B cell (primary cell): ENCODE measurements at regions not wholly inside any gene's neighbourhood (a gene's known extent, or its start where the extent isn't known, plus 50 kb on each side); places are given as distances from the start of the nearest gene placed in this dataset.
"Not testable (repeated sequence)": the region's sequence is repeated elsewhere in the genome, so short reads cannot be mapped to it uniquely, and the experiment has no call there.

Experiments used
- ATAC-seq: fragments of 200-7000 bp; cut with Tn5 transposase; one replicate; pipeline ENCODE4 v1.10.0; 2021; ENCODE audit warnings: low read depth, mild to moderate bottlenecking, moderate number of reproducible peaks, moderate library complexity
- CTCF ChIA-PET: fragments of 350-600 bp; sonication (Branson Sonifier 250); formaldehyde crosslinking; loops from one replicate; lab custom pipeline; 2021; ENCODE audit warnings: antibody characterized with exemption, inconsistent platforms; lab: Charles Lee
- POLR2A ChIA-PET: fragments of 350-600 bp; sonication (Branson Sonifier 250); formaldehyde crosslinking; loops from one replicate; lab custom pipeline; 2021; ENCODE audit warnings: antibody characterized with exemption; lab: Charles Lee
- DNase-seq: peaks from one replicate; pipeline ENCODE4 v3.0.0; 2013
- H2AFZ ChIP-seq: 2 replicates; pipeline ENCODE4 v1.6.1; 2012; ENCODE audit warnings: mild to moderate bottlenecking, low read depth, low read length; ENCODE audit not compliant: insufficient read depth, poor library complexity, severe bottlenecking
- H3K27ac ChIP-seq, 2 donors: 1 replicate in 1 of 2; 2 replicates in 1 of 2; pipeline ENCODE4 v1.5.1; 2012 to 2013; ENCODE audit warnings: low read length in 2 of 2, mild to moderate bottlenecking in 2 of 2, moderate library complexity in 1 of 2
- H3K27me3 ChIP-seq, 4 experiments: fragments of 200-600 bp in 1 of 4; sonication (generic) in 1 of 4; replicated peaks in 1 of 4; 1 replicate in 2 of 4; 2 replicates in 2 of 4; pipeline versions ENCODE4 v1.6.1 to v1.7.0; 2013 to 2016; ENCODE audit warnings: low read length in 3 of 4, mild to moderate bottlenecking in 2 of 4, mixed read lengths in 1 of 4, moderate library complexity in 1 of 4; ENCODE audit not compliant: insufficient read depth in 4 of 4, control insufficient read depth in 3 of 4; ENCODE audit errors: control extremely low read depth in 1 of 4
- H3K36me3 ChIP-seq, 2 experiments: replicated peaks in 1 of 2; 1 replicate in 1 of 2; 2 replicates in 1 of 2; pipeline versions ENCODE4 v1.6.1 to v1.7.1; 2013; ENCODE audit warnings: low read length in 1 of 2; ENCODE audit not compliant: insufficient read depth in 2 of 2, control insufficient read depth in 1 of 2; ENCODE audit errors: control extremely low read depth in 1 of 2, extremely low read depth in 1 of 2
- H3K4me1 ChIP-seq, 2 donors: fragments of 200-600 bp in 1 of 2; sonication (generic) in 1 of 2; 1 replicate in 1 of 2; 2 replicates in 1 of 2; pipeline versions ENCODE4 v1.5.1 to v1.6.1; 2013 to 2017; ENCODE audit warnings: low read length in 2 of 2; ENCODE audit not compliant: control insufficient read depth in 2 of 2, insufficient read depth in 2 of 2
- H3K4me2 ChIP-seq: replicated peaks from 2 replicates; pipeline ENCODE3; 2012; ENCODE audit warnings: mild to moderate bottlenecking, low read depth, low read length; ENCODE audit not compliant: poor library complexity, severe bottlenecking
- H3K4me3 ChIP-seq, 5 experiments: fragments of 200-600 bp in 1 of 5; sonication (generic) in 1 of 5; 1 replicate in 3 of 5; 2 replicates in 2 of 5; pipeline versions ENCODE4 v1.5.1 to v1.7.0; 2011 to 2016; ENCODE audit warnings: low read length in 4 of 5, mild to moderate bottlenecking in 4 of 5, low read depth in 2 of 5, control low read depth in 1 of 5, moderate library complexity in 1 of 5; ENCODE audit not compliant: insufficient read depth in 1 of 5; ENCODE audit errors: control extremely low read depth in 1 of 5, extremely low read depth in 1 of 5
- H3K79me2 ChIP-seq: fragments of 200-600 bp; sonication (generic); one replicate; pipeline ENCODE4 v1.6.0; 2016; ENCODE audit warnings: low read length; ENCODE audit not compliant: control insufficient read depth, insufficient read depth
- H3K9ac ChIP-seq: fragments of 200-600 bp; sonication (generic); 2 replicates; pipeline ENCODE4 v1.6.1; 2017; ENCODE audit warnings: mild to moderate bottlenecking, low read length, moderate library complexity
- H3K9me3 ChIP-seq, 3 donors: one replicate each; pipeline versions ENCODE4 v1.6.1 to v1.7.1; 2013; ENCODE audit warnings: low read length in 2 of 3; ENCODE audit not compliant: control insufficient read depth in 2 of 3, insufficient read depth in 1 of 3; ENCODE audit errors: control extremely low read depth in 1 of 3
- H4K20me1 ChIP-seq: 2 replicates; pipeline ENCODE4 v1.6.0; 2012; ENCODE audit warnings: mild to moderate bottlenecking, low read length; ENCODE audit not compliant: insufficient read depth, control insufficient read depth, poor library complexity, severe bottlenecking
- H3K27ac Mint-ChIP-seq: one replicate; pipeline ENCODE4 v1.8.0; 2021; ENCODE audit warnings: mixed read lengths
- H3K27me3 Mint-ChIP-seq: one replicate; pipeline ENCODE4 v1.8.0; 2021; ENCODE audit warnings: mixed read lengths
- H3K4me1 Mint-ChIP-seq: one replicate; pipeline ENCODE4 v1.8.0; 2021; ENCODE audit warnings: mixed read lengths
- H3K4me3 Mint-ChIP-seq: one replicate; pipeline ENCODE4 v1.8.0; 2021; ENCODE audit warnings: mixed read lengths
- H3K9me3 Mint-ChIP-seq: one replicate; pipeline ENCODE4 v1.8.0; 2022; ENCODE audit warnings: mixed read lengths; ENCODE audit not compliant: insufficient read depth
- EZH2 ChIP-seq: IDR thresholded peaks from 2 replicates; pipeline ENCODE4 v1.6.1; 2012; ENCODE audit warnings: borderline replicate concordance, low read depth, mild to moderate bottlenecking, moderate library complexity, low read length; ENCODE audit not compliant: insufficient read depth, poor library complexity, severe bottlenecking
- WGBS: methylation state at CpG from one replicate; pipeline ENCODE4 v1.1.5; 2013; ENCODE audit warnings: missing lambda C conversion rate; ENCODE audit not compliant: insufficient coverage; 5-methylcytosine and 5-hydroxymethylcytosine counted together
- intact Hi-C: fragments of 100-400 bp; cut with micrococcal nuclease; formaldehyde crosslinking; loops from one replicate; pipeline ENCODE4 v1.10.0; 2022
- TF ChIP-seq, protein P1 (sequence below): fragments of 200-600 bp; IDR thresholded peaks from one replicate; pipeline ENCODE4 v1.8.0; 2022; ENCODE audit warnings: antibody characterized with exemption, mild to moderate bottlenecking

DNA sequence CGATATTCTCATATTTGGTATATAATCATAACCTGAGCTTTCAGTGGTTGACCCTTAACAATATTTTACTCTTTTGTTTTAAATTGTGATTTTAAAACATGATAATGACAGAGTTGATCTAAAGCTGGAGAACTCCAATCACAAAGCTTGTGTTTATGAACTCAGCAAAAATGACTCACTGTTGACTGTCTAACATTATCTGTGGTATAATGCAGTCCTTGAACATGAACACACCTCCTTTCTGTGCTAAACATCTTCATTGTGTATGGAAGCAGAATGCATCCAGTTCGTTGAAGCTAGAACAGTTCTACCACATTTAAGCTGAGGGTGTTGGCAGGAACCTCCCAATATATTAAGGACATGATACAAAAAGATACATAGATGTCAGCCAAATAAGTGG, 1030.2 kb upstream of the SEMA6A start:
- no peak for DNase-seq
- H3K9me3 Mint-ChIP-seq: peaks cover under 1% of the 10 kb centered on the region
- H3K27ac Mint-ChIP-seq: no peak overlapping the region
- POLR2A ChIA-PET: no interaction called here
- H3K9ac ChIP-seq: no peak overlapping the region
- H3K4me1 Mint-ChIP-seq: no peaks in the 10 kb centered on the region
- H3K4me1 ChIP-seq: no peaks in the 10 kb centered on the region
- no peaks in the 10 kb centered on the region for H3K36me3 ChIP-seq
- H3K79me2 ChIP-seq: no peaks in the 10 kb centered on the region
- no peaks in the 10 kb centered on the region for H3K27me3 ChIP-seq
- no peaks in the 10 kb centered on the region for H3K27me3 Mint-ChIP-seq
- no peak overlapping the region for H3K4me2 ChIP-seq
- no CpG with 5 or more reads among the region's 2 CpGs for WGBS
- TF ChIP-seq, protein P1, sequence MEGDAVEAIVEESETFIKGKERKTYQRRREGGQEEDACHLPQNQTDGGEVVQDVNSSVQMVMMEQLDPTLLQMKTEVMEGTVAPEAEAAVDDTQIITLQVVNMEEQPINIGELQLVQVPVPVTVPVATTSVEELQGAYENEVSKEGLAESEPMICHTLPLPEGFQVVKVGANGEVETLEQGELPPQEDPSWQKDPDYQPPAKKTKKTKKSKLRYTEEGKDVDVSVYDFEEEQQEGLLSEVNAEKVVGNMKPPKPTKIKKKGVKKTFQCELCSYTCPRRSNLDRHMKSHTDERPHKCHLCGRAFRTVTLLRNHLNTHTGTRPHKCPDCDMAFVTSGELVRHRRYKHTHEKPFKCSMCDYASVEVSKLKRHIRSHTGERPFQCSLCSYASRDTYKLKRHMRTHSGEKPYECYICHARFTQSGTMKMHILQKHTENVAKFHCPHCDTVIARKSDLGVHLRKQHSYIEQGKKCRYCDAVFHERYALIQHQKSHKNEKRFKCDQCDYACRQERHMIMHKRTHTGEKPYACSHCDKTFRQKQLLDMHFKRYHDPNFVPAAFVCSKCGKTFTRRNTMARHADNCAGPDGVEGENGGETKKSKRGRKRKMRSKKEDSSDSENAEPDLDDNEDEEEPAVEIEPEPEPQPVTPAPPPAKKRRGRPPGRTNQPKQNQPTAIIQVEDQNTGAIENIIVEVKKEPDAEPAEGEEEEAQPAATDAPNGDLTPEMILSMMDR: no peak
- no peak for TF ChIP-seq EZH2
- H2AFZ ChIP-seq: no peak overlapping the region
- H3K4me3 ChIP-seq: no peak overlapping the region
- H3K4me3 Mint-ChIP-seq: no peak overlapping the region
- no peak for ATAC-seq
- CTCF ChIA-PET: no interaction called here
- no peak overlapping the region for H3K27ac ChIP-seq
- H4K20me1 ChIP-seq: no peaks in the 10 kb centered on the region
- H3K9me3 ChIP-seq: peaks cover 0 to 3% (median 0%) of the 10 kb centered on the region in 3 donors
- intact Hi-C loops: no loop called here

DNA sequence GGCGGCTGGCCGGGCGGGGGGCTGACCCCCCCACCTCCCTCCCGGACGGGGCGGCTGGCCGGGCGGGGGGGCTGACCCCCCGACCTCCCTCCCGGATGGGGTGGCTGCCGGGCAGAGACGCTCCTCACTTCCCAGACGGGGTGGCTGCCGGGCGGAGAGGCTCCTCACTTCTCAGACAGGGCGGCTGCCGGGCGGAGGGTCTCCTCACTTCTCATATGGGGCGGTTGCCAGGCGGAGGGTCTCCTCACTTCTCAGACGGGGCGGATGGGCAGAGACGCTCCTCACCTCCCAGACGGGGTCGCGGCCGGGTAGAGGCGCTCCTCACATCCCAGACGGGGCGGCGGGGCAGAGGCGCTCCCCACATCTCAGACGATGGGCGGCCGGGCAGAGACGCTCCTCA, 1025.2 kb upstream of the SEMA6A start:
- ATAC-seq, H3K4me1 ChIP-seq, H3K9me3 ChIP-seq, H3K27me3 Mint-ChIP-seq, H4K20me1 ChIP-seq, H2AFZ ChIP-seq, H3K9me3 Mint-ChIP-seq, H3K4me2 ChIP-seq, H3K4me3 ChIP-seq, H3K4me3 Mint-ChIP-seq, H3K36me3 ChIP-seq, H3K9ac ChIP-seq, H3K4me1 Mint-ChIP-seq, H3K79me2 ChIP-seq, CTCF ChIA-PET, POLR2A ChIA-PET, intact Hi-C loops, H3K27me3 ChIP-seq, DNase-seq, H3K27ac ChIP-seq, H3K27ac Mint-ChIP-seq: not testable (repeated sequence)
- WGBS: 98% methylated on average over 8 of the region's 36 CpGs
